Endothelial cell of umbilical vein (primary cell): ENCODE measurements at regions not wholly inside any gene's neighbourhood (a gene's known extent, or its start where the extent isn't known, plus 50 kb on each side); places are given as distances from the start of the nearest gene placed in this dataset.

Experiments used
- BruUV-seq: library from RNA; stranded (reverse); fragments of 400-500 nt; replicated peaks from 2 replicates; lab custom pipeline; 2021; lab: Mats Ljungman, UMichigan
- CTCF ChIA-PET: fragments of 300-600, 350-600 bp; sonication (Branson Sonifier 250); formaldehyde crosslinking; loops from one replicate; lab custom pipeline; 2021; ENCODE audit warnings: antibody characterized with exemption, inconsistent platforms; lab: Charles Lee
- POLR2A ChIA-PET: fragments of 300-600, 350-600 bp; sonication (Branson Sonifier 250); formaldehyde crosslinking; loops from one replicate; lab custom pipeline; 2021; ENCODE audit warnings: antibody characterized with exemption, inconsistent platforms; lab: Charles Lee
- DNase-seq: peaks from one replicate; pipeline ENCODE4 v3.0.0-alpha.2; 2011; ENCODE audit warnings: low read depth, low spot score
- FAIRE-seq: peaks from 2 replicates; lab custom pipeline; 2011; peaks lifted over from hg19 to GRCh38; lab: Jason Lieb, UNC
- H2AFZ ChIP-seq: 2 replicates; pipeline ENCODE4 v1.6.0; 2012; ENCODE audit warnings: low read depth, low read length, control low read depth, inconsistent platforms
- H3K27ac ChIP-seq: 2 replicates; pipeline ENCODE4 v1.5.1; 2011; ENCODE audit warnings: low read depth, mild to moderate bottlenecking, control low read depth, low read length, moderate library complexity; ENCODE audit not compliant: insufficient read depth
- H3K27me3 ChIP-seq, 2 experiments: 2 replicates each; pipeline versions ENCODE4 v1.6.0 to v1.6.1; 2011; ENCODE audit warnings: low read length in 2 of 2, mixed read lengths in 1 of 2; ENCODE audit not compliant: control insufficient read depth in 2 of 2, insufficient read depth in 2 of 2
- H3K36me3 ChIP-seq, 2 experiments: 2 replicates in 1 of 2; 3 replicates in 1 of 2; pipeline ENCODE4 v1.5.1; 2011; ENCODE audit warnings: low read length in 2 of 2, mild to moderate bottlenecking in 1 of 2, moderate library complexity in 1 of 2; ENCODE audit not compliant: control insufficient read depth in 2 of 2, insufficient read depth in 2 of 2; ENCODE audit errors: extremely low read depth in 1 of 2
- H3K4me1 ChIP-seq: 3 replicates; pipeline ENCODE4 v1.5.1; 2011; ENCODE audit warnings: mild to moderate bottlenecking, low read length; ENCODE audit not compliant: control insufficient read depth, insufficient read depth; ENCODE audit errors: extremely low read depth
- H3K4me2 ChIP-seq: 2 replicates; pipeline ENCODE4 v1.6.1; 2011; ENCODE audit warnings: low read length, control low read depth, mixed read lengths; ENCODE audit not compliant: insufficient read depth
- H3K4me3 ChIP-seq, 3 experiments: fragments of 200-600 bp in 1 of 3; sonication (generic), shearing (Covaris generic) in 1 of 3; replicated peaks in 1 of 3; 2 replicates each; pipeline ENCODE4 v1.5.1; 2011 to 2016; ENCODE audit warnings: control low read depth in 3 of 3, low read length in 3 of 3, mild to moderate bottlenecking in 2 of 3, inconsistent platforms in 1 of 3, low read depth in 1 of 3, moderate library complexity in 1 of 3; ENCODE audit not compliant: insufficient read depth in 1 of 3
- H3K79me2 ChIP-seq: 2 replicates; pipeline ENCODE4 v1.6.0; 2012; ENCODE audit warnings: low read length, inconsistent platforms; ENCODE audit not compliant: control insufficient read depth, insufficient read depth
- H3K9ac ChIP-seq: replicated peaks from 2 replicates; pipeline ENCODE3; 2011; ENCODE audit warnings: low read length, control low read depth; ENCODE audit not compliant: insufficient read depth; ENCODE audit errors: extremely low read depth
- H3K9me1 ChIP-seq: replicated peaks from 3 replicates; pipeline ENCODE4 v1.6.0; 2011; ENCODE audit warnings: mild to moderate bottlenecking, low read length; ENCODE audit not compliant: control insufficient read depth, insufficient read depth; ENCODE audit errors: extremely low read depth
- H3K9me3 ChIP-seq: replicated peaks from 2 replicates; pipeline ENCODE4 v1.5.1; 2012; ENCODE audit warnings: low read length, inconsistent platforms; ENCODE audit not compliant: control insufficient read depth, insufficient read depth
- H4K20me1 ChIP-seq: replicated peaks from 2 replicates; pipeline ENCODE3; 2011; ENCODE audit warnings: mild to moderate bottlenecking, low read length; ENCODE audit not compliant: control insufficient read depth, insufficient read depth; ENCODE audit errors: extremely low read depth
- CTCF ChIP-seq, 2 donors: IDR thresholded peaks; 1 replicate in 1 of 2; 2 replicates in 1 of 2; pipeline ENCODE4 v1.5.1; 2011; ENCODE audit warnings: low read length in 2 of 2, mild to moderate bottlenecking in 2 of 2, moderate library complexity in 2 of 2, control low read depth in 1 of 2, inconsistent platforms in 1 of 2, low read depth in 1 of 2; ENCODE audit not compliant: insufficient read depth in 1 of 2; ENCODE audit errors: extremely low read depth in 1 of 2
- EZH2 ChIP-seq: IDR thresholded peaks from 2 replicates; pipeline ENCODE4 v1.6.1; 2012; ENCODE audit warnings: borderline replicate concordance, low read depth, mild to moderate bottlenecking, moderate library complexity, low read length, inconsistent platforms; ENCODE audit not compliant: severe bottlenecking
- FOS ChIP-seq: IDR thresholded peaks from 2 replicates; pipeline ENCODE4 v1.6.1; 2011; ENCODE audit warnings: mild to moderate bottlenecking, low read length, moderate library complexity, borderline replicate concordance; ENCODE audit not compliant: insufficient read depth
- GATA2 ChIP-seq: IDR thresholded peaks from 2 replicates; pipeline ENCODE4 v1.7.0; 2011; ENCODE audit warnings: low read depth, mild to moderate bottlenecking, moderate library complexity, mixed read lengths, low read length; ENCODE audit not compliant: insufficient read length, insufficient read depth
- JUN ChIP-seq: IDR thresholded peaks from 2 replicates; pipeline ENCODE4 v1.6.1; 2011; ENCODE audit warnings: borderline replicate concordance, low read depth; ENCODE audit not compliant: insufficient read length, insufficient read depth
- MAX ChIP-seq: IDR thresholded peaks from 2 replicates; pipeline ENCODE4 v1.6.1; 2011; ENCODE audit not compliant: insufficient read depth, insufficient read length
- MYC ChIP-seq: IDR thresholded peaks from one replicate; pipeline ENCODE4 v1.6.1; 2011; ENCODE audit warnings: mild to moderate bottlenecking, low read depth, low read length
- POLR2A ChIP-seq: IDR thresholded peaks from 2 replicates; pipeline ENCODE4 v1.6.1; 2012; ENCODE audit warnings: low read depth, mild to moderate bottlenecking, control low read depth, low read length
- POLR2AphosphoS5 ChIP-seq: IDR thresholded peaks from 2 replicates; pipeline ENCODE4 v1.6.1; 2012; ENCODE audit warnings: low read depth, mild to moderate bottlenecking, control low read depth, low read length, moderate library complexity; ENCODE audit not compliant: insufficient read depth
- dilution Hi-C: fragments of 300-500 bp; cut with MboI; formaldehyde crosslinking; loops from one replicate; pipeline ENCODE4 v1.15.0; 2019; ENCODE audit warnings: low sequenced_read_pairs; ENCODE audit not compliant: extremely low pct_ligation_motif_present
- intact Hi-C: fragments of 100-400 bp; cut with micrococcal nuclease; formaldehyde crosslinking; loops from one replicate; pipeline ENCODE4 v1.10.0; 2022

DNA sequence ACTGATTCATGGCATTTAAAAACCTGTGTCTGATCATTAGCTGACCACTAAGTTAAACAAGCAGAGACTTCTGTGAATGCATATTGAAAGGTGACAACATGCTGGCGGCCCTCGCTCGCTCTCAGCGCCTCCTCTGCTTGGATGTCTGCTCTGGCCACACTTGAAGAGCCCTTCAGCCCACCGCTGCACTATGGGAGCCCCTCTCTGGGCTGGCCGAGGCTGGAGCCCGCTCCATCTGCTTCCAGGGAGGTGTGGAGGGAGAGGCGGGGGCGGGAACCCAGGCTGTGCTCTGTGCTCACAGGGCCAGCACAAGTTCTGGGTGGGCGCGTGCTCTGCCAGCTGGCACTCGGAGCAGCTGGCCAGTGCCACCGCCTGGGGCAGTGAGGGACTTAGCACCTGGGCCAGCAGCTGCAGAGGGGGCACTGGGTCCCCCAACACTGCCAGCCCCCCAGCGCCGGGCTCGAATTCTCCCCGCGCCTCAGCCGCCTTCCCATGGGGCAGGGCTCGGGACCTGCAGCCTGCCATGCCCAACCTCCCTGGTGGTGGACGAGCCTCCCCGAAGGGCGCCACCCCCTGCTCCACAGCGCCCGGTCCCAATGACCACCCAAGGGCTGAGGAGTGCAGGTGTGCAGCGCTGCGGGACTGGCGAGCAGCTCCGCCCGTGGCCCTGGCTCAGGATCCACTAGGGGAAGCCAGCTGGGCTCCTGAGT, 252.4 kb downstream of the ZIC4 start:
- no peak for FAIRE-seq
- intact Hi-C loops, result no loop called here
- H3K27ac ChIP-seq, result no peak overlapping the region

More for the DNA sequence above, 252.4 kb downstream of the ZIC4 start:
- no peak overlapping the region for H3K4me3 ChIP-seq
- no peak overlapping the region for H3K9ac ChIP-seq
- no peak for TF ChIP-seq CTCF (IDR thresholded peaks at IDR 0.05; ENCODE audit: extremely low read depth in 1 of 2, insufficient read depth in 1 of 2, low read depth in 1 of 2, low read length in 2 of 2)
- no peak for TF ChIP-seq FOS
- no peak for TF ChIP-seq MAX
- no peak for TF ChIP-seq JUN
- TF ChIP-seq GATA2, result no peak
- TF ChIP-seq POLR2A, result no peak
- TF ChIP-seq POLR2AphosphoS5, result no peak
- no peak for TF ChIP-seq MYC
- no peak for TF ChIP-seq EZH2
- ChIA-PET POLR2A (no interaction called here), CTCF (no interaction called here)
- H3K9me1 ChIP-seq, result no peaks in the 10 kb centered on the region
- DNase-seq, result no peak
- dilution Hi-C loops, result no loop called here
- no peaks in the 10 kb centered on the region for H4K20me1 ChIP-seq
- no peaks in the 10 kb centered on the region for H3K4me1 ChIP-seq
- no peak overlapping the region for H3K4me2 ChIP-seq
- H3K79me2 ChIP-seq, result no peaks in the 10 kb centered on the region
- no peaks in the 10 kb centered on the region for H3K9me3 ChIP-seq
- H2AFZ ChIP-seq, result no peak overlapping the region
- H3K27me3 ChIP-seq, result no peaks in the 10 kb centered on the region
- BruUV-seq, result no TSS peak
- H3K36me3 ChIP-seq, result no peaks in the 10 kb centered on the region
